ENCODE measurements at regions not wholly inside any gene's neighbourhood (a gene's known extent, or its start where the extent isn't known, plus 50 kb on each side); places are given as distances from the start of the nearest gene placed in this dataset.

DNA sequence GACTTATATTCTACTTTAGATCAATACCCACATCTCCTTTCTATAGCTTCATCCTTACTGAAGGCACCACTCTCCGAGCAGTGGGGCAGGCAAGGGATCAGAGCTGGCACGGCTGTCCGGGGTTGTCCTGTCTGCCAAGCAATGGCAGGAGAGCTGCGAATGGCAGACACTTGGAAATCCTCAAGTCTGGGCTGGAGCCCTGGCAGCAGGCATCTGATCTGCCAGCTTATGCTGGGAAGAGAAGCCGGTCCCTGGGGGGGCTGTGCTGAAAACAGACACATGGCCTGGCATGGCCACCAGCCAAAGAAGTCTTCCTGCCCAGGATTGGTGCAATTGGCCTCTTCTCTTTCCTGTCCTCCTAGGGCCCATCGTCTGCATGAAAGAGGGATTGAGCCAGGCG lies 280.2 kb upstream of the PWP1 start:
- no peak overlapping the region for H3K9ac ChIP-seq (ENCODE audit: low read depth, low read length)
- no peak overlapping the region for H3K4me3 ChIP-seq (ENCODE audit: low read length)
- H3K4me1 ChIP-seq (ENCODE audit: insufficient read depth, low read length): no peaks in the 10 kb centered on the region
- 93% methylated on average over 7 of the region's 7 CpGs for WGBS
- H3K27me3 ChIP-seq (ENCODE audit: insufficient read depth, low read length): no peaks in the 10 kb centered on the region
- H3K36me3 ChIP-seq (ENCODE audit: insufficient read depth, low read length): no peaks in the 10 kb centered on the region
- H3K27ac ChIP-seq (ENCODE audit: low read depth, low read length): no peak overlapping the region
- H3K9me3 ChIP-seq (ENCODE audit: insufficient read depth, low read depth, low read length): no peaks in the 10 kb centered on the region

DNA sequence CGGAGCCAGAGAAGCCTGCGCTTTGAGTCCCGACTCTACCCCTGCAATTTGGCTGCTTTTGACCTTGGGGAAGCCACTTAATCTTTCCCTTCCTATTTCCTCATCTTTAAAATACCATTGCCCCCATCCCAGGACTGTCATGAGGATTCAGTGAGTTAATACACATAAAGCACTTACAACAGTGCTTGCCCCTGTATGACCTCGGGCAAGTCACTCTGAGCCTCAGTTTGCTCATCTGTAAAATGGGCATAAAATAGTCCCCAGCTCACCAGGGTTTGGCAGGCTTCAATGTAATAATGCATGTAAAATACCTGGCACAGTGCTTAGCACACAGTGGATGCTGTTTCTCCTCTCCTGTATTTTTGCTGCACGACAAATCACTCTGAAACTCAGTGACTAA lies 278.7 kb upstream of the PWP1 start:
- Histone ChIP-seq H3K4me1 (ENCODE audit: insufficient read depth, low read length) (no peaks in the 10 kb centered on the region), H3K27ac (ENCODE audit: low read depth, low read length) (no peak overlapping the region), H3K27me3 (ENCODE audit: insufficient read depth, low read length) (no peaks in the 10 kb centered on the region), H3K36me3 (ENCODE audit: insufficient read depth, low read length) (no peaks in the 10 kb centered on the region), H3K9ac (ENCODE audit: low read depth, low read length) (no peak overlapping the region), H3K4me3 (ENCODE audit: low read length) (no peak overlapping the region), H3K9me3 (ENCODE audit: insufficient read depth, low read depth, low read length) (no peaks in the 10 kb centered on the region)
- WGBS: 95% methylated on average over 5 of the region's 5 CpGs

DNA sequence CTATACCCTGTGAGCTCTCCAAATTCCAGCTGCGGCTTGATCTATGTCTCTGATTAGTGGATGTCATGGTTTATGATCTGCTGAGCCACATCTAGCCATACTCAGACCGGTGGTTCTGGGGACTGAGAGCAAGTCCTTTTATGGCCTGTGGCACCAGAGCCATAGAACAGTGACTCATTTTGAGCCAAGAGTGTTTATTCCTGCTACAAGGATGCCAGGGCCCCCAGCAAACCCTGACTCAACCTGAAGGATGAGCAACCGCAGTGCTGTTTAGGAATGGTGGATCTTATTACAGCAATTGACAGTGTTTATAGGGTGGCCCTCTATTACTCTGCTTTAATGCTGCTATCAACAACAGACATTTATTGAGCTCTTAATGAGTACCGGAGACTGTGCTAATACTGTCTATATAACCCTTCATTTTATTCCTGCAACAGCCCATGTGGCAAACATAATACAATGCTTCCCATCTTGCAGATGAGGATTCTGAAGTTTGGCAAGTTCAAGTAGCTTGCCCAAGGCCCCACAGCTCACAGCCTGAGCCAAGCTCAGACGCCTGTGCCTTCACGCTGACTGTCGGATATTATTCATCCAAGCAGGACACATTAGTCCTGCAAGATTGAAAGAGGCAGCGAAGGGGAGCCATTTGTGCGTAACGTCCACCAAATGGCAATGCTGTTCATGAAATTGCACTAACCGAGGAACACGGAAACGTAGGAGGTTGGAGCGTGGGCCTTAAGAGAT lies 273.6 kb upstream of the PWP1 start:
- no peak overlapping the region for H3K4me3 ChIP-seq (ENCODE audit: low read length)
- no peak overlapping the region for H3K9ac ChIP-seq (ENCODE audit: low read depth, low read length)
- 93% methylated on average over 14 of the region's 14 CpGs for WGBS
- H3K27me3 ChIP-seq (ENCODE audit: insufficient read depth, low read length): no peaks in the 10 kb centered on the region
- H3K36me3 ChIP-seq (ENCODE audit: insufficient read depth, low read length): no peaks in the 10 kb centered on the region
- H3K27ac ChIP-seq (ENCODE audit: low read depth, low read length): no peak overlapping the region
- H3K9me3 ChIP-seq (ENCODE audit: insufficient read depth, low read depth, low read length): no peaks in the 10 kb centered on the region
- H3K4me1 ChIP-seq (ENCODE audit: insufficient read depth, low read length): no peaks in the 10 kb centered on the region

DNA sequence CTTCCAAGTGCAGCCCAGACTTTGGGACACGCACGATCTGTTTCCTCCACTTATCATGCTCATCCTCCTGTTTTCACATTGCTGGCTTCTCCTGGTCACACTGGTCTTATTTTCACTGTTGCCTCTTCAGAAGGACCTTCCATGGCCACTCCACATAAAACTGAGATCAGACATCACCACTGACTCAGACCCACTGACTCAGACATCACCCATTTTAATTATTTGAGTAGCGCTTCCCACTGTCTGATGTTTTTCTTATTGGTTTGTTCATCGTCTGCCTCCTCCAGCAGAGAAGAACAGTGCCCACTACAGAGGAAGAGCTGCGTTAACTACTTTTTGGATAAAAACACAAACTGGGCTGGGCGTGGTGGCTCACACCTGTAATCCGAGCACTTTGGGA lies 270.5 kb upstream of the PWP1 start:
- no peaks in the 10 kb centered on the region for H3K4me1 ChIP-seq (ENCODE audit: insufficient read depth, low read length)
- no peaks in the 10 kb centered on the region for H3K27me3 ChIP-seq (ENCODE audit: insufficient read depth, low read length)
- no peak overlapping the region for H3K4me3 ChIP-seq (ENCODE audit: low read length)
- H3K9ac ChIP-seq (ENCODE audit: low read depth, low read length): no peak overlapping the region
- WGBS: 95% methylated on average over 7 of the region's 7 CpGs
- H3K9me3 ChIP-seq (ENCODE audit: insufficient read depth, low read depth, low read length): no peaks in the 10 kb centered on the region
- no peak overlapping the region for H3K27ac ChIP-seq (ENCODE audit: low read depth, low read length)
- H3K36me3 ChIP-seq (ENCODE audit: insufficient read depth, low read length): no peaks in the 10 kb centered on the region

DNA sequence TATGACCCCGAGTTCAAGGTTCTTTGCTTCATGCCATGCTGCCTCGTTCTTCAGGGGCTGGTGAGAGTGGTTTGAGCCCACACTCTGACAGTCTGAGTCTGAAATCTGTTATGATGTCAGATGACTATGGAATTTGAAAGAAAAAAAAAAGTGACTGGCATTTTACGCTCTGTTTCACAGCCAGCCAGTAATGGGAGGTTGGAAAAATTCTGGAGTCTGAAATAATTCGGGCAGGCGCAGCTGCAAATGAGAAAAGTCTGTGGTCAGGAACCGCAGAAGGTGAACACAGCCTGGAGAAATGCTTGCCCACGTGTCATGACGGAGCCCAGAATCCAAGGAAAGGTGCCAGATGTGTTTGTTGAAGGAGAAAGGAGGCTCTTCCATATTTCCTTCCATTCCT lies 269.8 kb upstream of the PWP1 start:
- H3K36me3 ChIP-seq (ENCODE audit: insufficient read depth, low read length): no peaks in the 10 kb centered on the region
- no peak overlapping the region for H3K9ac ChIP-seq (ENCODE audit: low read depth, low read length)
- no peak overlapping the region for H3K4me3 ChIP-seq (ENCODE audit: low read length)
- 96% methylated on average over 8 of the region's 8 CpGs for WGBS
- H3K27ac ChIP-seq (ENCODE audit: low read depth, low read length): no peak overlapping the region
- no peaks in the 10 kb centered on the region for H3K27me3 ChIP-seq (ENCODE audit: insufficient read depth, low read length)
- no peaks in the 10 kb centered on the region for H3K9me3 ChIP-seq (ENCODE audit: insufficient read depth, low read depth, low read length)
- no peaks in the 10 kb centered on the region for H3K4me1 ChIP-seq (ENCODE audit: insufficient read depth, low read length)

DNA sequence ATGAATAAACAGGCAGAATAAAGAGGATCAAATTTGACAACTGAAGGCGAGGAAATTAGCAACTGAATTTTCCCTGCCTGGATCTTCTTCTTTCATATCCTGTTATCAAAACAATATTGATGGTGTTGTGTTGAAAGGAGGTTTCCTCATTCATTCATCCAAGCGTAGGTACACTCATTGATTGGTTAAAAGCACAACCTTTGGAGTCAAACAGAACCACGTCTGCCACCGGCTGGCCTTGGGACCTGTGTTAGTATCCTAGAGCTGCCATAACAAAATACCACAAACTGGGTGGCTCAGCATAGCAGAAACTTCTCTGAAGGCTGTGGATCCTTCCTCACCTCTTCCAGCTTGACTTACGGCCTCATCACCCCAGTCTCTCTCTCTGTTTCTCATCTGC lies 268.6 kb upstream of the PWP1 start:
- Histone ChIP-seq H3K27me3 (ENCODE audit: insufficient read depth, low read length) (no peaks in the 10 kb centered on the region), H3K9me3 (ENCODE audit: insufficient read depth, low read depth, low read length) (no peaks in the 10 kb centered on the region), H3K9ac (ENCODE audit: low read depth, low read length) (no peak overlapping the region), H3K36me3 (ENCODE audit: insufficient read depth, low read length) (no peaks in the 10 kb centered on the region), H3K4me1 (ENCODE audit: insufficient read depth, low read length) (no peaks in the 10 kb centered on the region), H3K4me3 (ENCODE audit: low read length) (no peak overlapping the region), H3K27ac (ENCODE audit: low read depth, low read length) (no peak overlapping the region)
- WGBS: 86% methylated on average over 5 of the region's 5 CpGs

DNA sequence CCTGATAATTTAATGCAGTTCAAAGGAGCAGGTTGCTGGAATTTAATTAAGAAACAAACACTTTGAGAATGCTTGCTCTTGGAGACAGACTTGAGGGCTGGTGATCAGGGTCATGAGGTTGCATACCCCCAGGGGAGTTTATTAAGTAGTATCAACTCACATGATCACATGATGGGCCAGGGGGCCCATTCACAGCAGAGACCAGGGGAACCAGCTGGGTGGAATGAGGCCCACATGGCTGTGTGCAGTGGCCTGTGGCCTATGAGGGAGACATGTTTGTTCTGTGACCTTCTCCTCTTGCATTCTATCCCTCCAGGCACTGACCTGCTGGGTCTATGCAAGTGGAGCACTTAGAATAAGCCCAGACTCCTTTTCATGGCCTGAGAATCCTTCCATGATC lies 266.6 kb upstream of the PWP1 start:
- H3K36me3 ChIP-seq (ENCODE audit: insufficient read depth, low read length): no peaks in the 10 kb centered on the region
- no peak overlapping the region for H3K27ac ChIP-seq (ENCODE audit: low read depth, low read length)
- no peaks in the 10 kb centered on the region for H3K27me3 ChIP-seq (ENCODE audit: insufficient read depth, low read length)
- no peaks in the 10 kb centered on the region for H3K9me3 ChIP-seq (ENCODE audit: insufficient read depth, low read depth, low read length)
- no peaks in the 10 kb centered on the region for H3K4me1 ChIP-seq (ENCODE audit: insufficient read depth, low read length)
- no peak overlapping the region for H3K9ac ChIP-seq (ENCODE audit: low read depth, low read length)
- no peak overlapping the region for H3K4me3 ChIP-seq (ENCODE audit: low read length)

DNA sequence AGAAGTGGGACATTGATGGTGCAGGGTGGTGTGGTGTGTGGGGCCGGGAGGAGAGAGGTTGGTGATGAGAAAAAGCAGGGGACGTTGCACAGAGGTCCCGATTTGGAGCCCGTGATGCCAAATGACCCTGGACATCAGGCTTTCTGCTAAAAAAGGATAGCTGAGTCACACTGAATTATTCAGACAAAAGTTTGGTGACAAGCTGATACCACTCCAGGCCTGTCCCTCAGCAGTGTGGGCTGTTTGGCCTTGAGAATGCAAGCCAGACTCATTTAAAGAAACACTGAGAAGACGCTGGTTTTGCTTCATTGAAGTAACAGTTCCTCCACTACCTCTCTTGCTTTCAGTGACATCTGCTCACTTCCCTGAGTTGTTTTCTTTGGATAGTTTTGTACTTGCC lies 262.1 kb upstream of the PWP1 start:
- Histone ChIP-seq H3K36me3 (ENCODE audit: insufficient read depth, low read length) (no peaks in the 10 kb centered on the region), H3K27me3 (ENCODE audit: insufficient read depth, low read length) (no peaks in the 10 kb centered on the region), H3K9ac (ENCODE audit: low read depth, low read length) (no peak overlapping the region), H3K4me1 (ENCODE audit: insufficient read depth, low read length) (no peaks in the 10 kb centered on the region), H3K27ac (ENCODE audit: low read depth, low read length) (no peak overlapping the region), H3K9me3 (ENCODE audit: insufficient read depth, low read depth, low read length) (no peaks in the 10 kb centered on the region), H3K4me3 (ENCODE audit: low read length) (no peak overlapping the region)
- WGBS: 88% methylated on average over 5 of the region's 5 CpGs

DNA sequence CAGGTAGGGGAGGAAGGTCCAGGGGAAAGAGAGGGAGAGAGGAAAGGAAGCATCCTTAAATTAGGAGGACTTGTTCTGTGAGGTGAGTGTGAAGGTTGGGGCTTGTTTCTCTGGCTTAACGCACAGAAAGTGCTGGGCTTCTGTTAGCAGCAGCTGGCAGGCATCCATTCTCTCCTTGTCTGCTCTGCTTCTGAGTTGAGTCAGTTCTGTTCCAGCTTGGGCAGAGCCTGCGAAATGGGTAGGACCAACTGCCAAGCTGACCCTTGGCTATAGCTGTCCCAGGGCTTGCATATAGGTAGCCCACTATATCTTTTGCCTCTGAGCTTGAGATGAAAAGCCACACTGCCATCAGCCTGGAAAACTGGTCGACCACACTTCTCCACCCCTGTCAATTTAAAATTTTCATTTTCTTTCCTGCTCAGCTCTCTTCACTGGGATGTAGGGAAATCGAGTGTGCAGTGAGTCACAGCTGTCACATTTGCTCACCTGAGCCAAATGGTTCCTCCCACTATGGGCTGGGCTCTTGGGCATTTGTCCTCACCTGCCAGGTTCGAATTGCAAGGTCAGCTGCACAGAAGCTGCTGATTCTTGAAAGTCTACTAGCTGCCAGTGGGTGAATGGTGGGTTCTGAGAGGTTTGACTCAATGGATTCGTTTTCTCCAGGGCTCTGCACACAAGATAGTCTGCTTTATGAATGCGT lies 256.4 kb upstream of the PWP1 start:
- no peaks in the 10 kb centered on the region for H3K36me3 ChIP-seq (ENCODE audit: insufficient read depth, low read length)
- no peaks in the 10 kb centered on the region for H3K27me3 ChIP-seq (ENCODE audit: insufficient read depth, low read length)
- no peak overlapping the region for H3K27ac ChIP-seq (ENCODE audit: low read depth, low read length)
- H3K9ac ChIP-seq (ENCODE audit: low read depth, low read length): no peak overlapping the region
- WGBS: 87% methylated on average over 7 of the region's 7 CpGs
- H3K4me3 ChIP-seq (ENCODE audit: low read length): no peak overlapping the region
- no peaks in the 10 kb centered on the region for H3K9me3 ChIP-seq (ENCODE audit: insufficient read depth, low read depth, low read length)
- H3K4me1 ChIP-seq (ENCODE audit: insufficient read depth, low read length): no peaks in the 10 kb centered on the region

DNA sequence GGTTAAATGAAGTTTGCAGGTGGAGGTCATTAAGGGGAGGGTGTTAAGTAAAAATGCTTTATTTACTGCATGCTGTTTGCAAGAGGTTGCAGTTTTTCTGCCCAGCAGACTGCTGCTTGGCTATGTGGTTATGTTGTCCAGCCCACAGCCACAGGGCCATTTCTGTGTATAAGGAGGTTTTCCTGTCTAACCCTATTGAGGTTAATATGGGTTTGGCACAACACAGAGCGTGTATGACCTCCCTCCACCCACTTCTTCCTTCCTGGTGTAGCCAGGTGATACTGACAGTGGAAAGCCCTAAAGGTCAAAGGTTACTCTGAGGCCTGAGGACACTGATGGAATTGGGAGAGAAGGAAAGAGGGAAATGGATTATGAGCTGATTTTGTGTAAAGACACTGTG lies 253.7 kb upstream of the PWP1 start:
- Histone ChIP-seq H3K4me1 (ENCODE audit: insufficient read depth, low read length) (no peaks in the 10 kb centered on the region), H3K36me3 (ENCODE audit: insufficient read depth, low read length) (no peaks in the 10 kb centered on the region), H3K9me3 (ENCODE audit: insufficient read depth, low read depth, low read length) (no peaks in the 10 kb centered on the region), H3K27me3 (ENCODE audit: insufficient read depth, low read length) (no peaks in the 10 kb centered on the region), H3K9ac (ENCODE audit: low read depth, low read length) (no peak overlapping the region), H3K4me3 (ENCODE audit: low read length) (no peak overlapping the region), H3K27ac (ENCODE audit: low read depth, low read length) (no peak overlapping the region)
- 80% methylated on average over 1 of the region's 1 CpG for WGBS

DNA sequence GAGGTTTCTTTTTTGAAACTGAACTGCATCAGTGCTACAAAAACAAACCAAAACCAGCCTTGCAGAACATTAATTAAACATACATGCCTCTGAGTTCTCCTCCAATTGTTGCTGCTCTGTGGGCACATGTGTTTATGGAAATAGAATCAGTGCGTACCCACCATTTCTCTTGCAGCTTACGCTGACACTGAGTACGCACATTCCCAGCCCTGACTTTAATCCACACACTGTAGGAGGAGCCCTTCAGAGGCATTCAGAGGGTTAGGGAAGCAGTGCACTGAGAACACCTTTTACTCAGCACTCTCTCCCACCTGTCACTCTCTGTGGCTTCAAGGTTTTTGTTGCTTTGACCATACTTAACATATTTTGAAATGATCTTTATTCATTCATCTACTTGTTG lies 250.5 kb upstream of the PWP1 start:
- no peak overlapping the region for H3K27ac ChIP-seq (ENCODE audit: low read depth, low read length)
- H3K27me3 ChIP-seq (ENCODE audit: insufficient read depth, low read length): no peaks in the 10 kb centered on the region
- H3K36me3 ChIP-seq (ENCODE audit: insufficient read depth, low read length): no peaks in the 10 kb centered on the region
- H3K9ac ChIP-seq (ENCODE audit: low read depth, low read length): no peak overlapping the region
- H3K4me3 ChIP-seq (ENCODE audit: low read length): no peak overlapping the region
- peaks cover 9% of the 10 kb centered on the region for H3K4me1 ChIP-seq (ENCODE audit: insufficient read depth, low read length)
- H3K9me3 ChIP-seq (ENCODE audit: insufficient read depth, low read depth, low read length): no peaks in the 10 kb centered on the region
- WGBS: 96% methylated on average over 3 of the region's 3 CpGs

DNA sequence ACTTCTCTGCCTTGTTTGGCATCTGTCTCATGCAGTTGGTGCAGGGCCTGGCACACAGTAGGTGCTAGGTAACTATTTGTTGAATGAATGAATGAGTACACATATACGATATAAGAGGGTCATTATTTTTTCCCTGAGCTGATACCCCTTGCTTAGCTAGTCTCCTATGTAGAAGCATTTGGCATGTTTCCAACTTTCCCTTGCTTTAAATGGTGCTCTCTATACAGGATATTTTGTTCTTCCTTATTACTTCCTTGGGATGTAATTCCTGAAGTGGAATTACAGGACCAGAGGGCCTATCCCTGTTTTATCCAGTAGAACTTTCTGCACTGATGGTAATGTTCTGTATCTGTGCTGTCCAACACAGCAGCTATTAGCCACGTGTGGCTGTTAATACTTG lies 250.1 kb upstream of the PWP1 start:
- Histone ChIP-seq H3K4me1 (ENCODE audit: insufficient read depth, low read length) (peaks cover 9% of the 10 kb centered on the region), H3K4me3 (ENCODE audit: low read length) (no peak overlapping the region), H3K36me3 (ENCODE audit: insufficient read depth, low read length) (no peaks in the 10 kb centered on the region), H3K27ac (ENCODE audit: low read depth, low read length) (no peak overlapping the region), H3K9ac (ENCODE audit: low read depth, low read length) (no peak overlapping the region), H3K27me3 (ENCODE audit: insufficient read depth, low read length) (no peaks in the 10 kb centered on the region), H3K9me3 (ENCODE audit: insufficient read depth, low read depth, low read length) (no peaks in the 10 kb centered on the region)
- WGBS: 90% methylated on average over 2 of the region's 2 CpGs

Data from HUES64 (cell line).